A673 (cell line): ENCODE measurements at regions not wholly inside any gene's neighbourhood (a gene's known extent, or its start where the extent isn't known, plus 50 kb on each side); places are given as distances from the start of the nearest gene placed in this dataset.

ENCODE experiments used
- BruUV-seq: library from RNA; stranded (reverse); fragments of 400-500 nt; replicated peaks from 2 replicates; lab custom pipeline; 2021; lab: Mats Ljungman, UMichigan
- CTCF ChIA-PET: fragments of 300-600 bp; sonication (Branson Sonifier 250); formaldehyde crosslinking; loops from one replicate; lab custom pipeline; 2022; ENCODE audit warnings: antibody characterized with exemption; lab: Charles Lee
- POLR2A ChIA-PET: fragments of 300-600 bp; sonication (Branson Sonifier 250); formaldehyde crosslinking; loops from one replicate; lab custom pipeline; 2022; ENCODE audit warnings: antibody characterized with exemption; ENCODE audit not compliant: low non-redundant PET; lab: Charles Lee
- DNase-seq: peaks from one replicate; pipeline ENCODE4 v3.0.0-alpha.2; 2015; ENCODE audit warnings: low spot score
- H3K27ac ChIP-seq: fragments of 200-600 bp; sonication (generic); 2 replicates; pipeline ENCODE4 v1.5.1; 2016; ENCODE audit warnings: mixed run types, low read depth, mild to moderate bottlenecking, mixed read lengths, antibody characterized with exemption, low read length; ENCODE audit not compliant: poor library complexity, severe bottlenecking
- H3K27me3 ChIP-seq: fragments of 200-600 bp; sonication (generic); replicated peaks from 2 replicates; pipeline ENCODE4 v1.6.1; 2017; ENCODE audit warnings: mixed run types, low read depth, mild to moderate bottlenecking, mixed read lengths, antibody characterized with exemption, low read length; ENCODE audit not compliant: insufficient read depth, poor library complexity
- H3K36me3 ChIP-seq: fragments of 200-600 bp; sonication (generic); 2 replicates; pipeline ENCODE4 v1.6.1; 2016; ENCODE audit warnings: mixed run types, mild to moderate bottlenecking, mixed read lengths, antibody characterized with exemption, low read length; ENCODE audit not compliant: insufficient read depth, poor library complexity, severe bottlenecking
- H3K4me1 ChIP-seq: fragments of 200-600 bp; sonication (generic); 2 replicates; pipeline ENCODE4 v1.6.1; 2017; ENCODE audit warnings: mixed run types, mild to moderate bottlenecking, mixed read lengths, antibody characterized with exemption, low read length; ENCODE audit not compliant: insufficient read depth, poor library complexity, severe bottlenecking
- H3K4me3 ChIP-seq: fragments of 200-600 bp; sonication (generic); 2 replicates; pipeline ENCODE4 v1.5.1; 2016; ENCODE audit warnings: low read depth, mixed run types, mild to moderate bottlenecking, mixed read lengths, low read length; ENCODE audit not compliant: poor library complexity, severe bottlenecking
- H3K9me3 ChIP-seq: fragments of 200-600 bp; sonication (generic); 2 replicates; pipeline ENCODE4 v1.6.1; 2016; ENCODE audit warnings: mixed run types, low read depth, mild to moderate bottlenecking, mixed read lengths, antibody characterized with exemption, low read length; ENCODE audit not compliant: poor library complexity, severe bottlenecking
- CTCF ChIP-seq: fragments of 300-800, 200-600 bp; sonication (generic); conservative IDR thresholded peaks from 2 replicates; pipeline ENCODE4 v1.5.1; 2017; ENCODE audit warnings: low read depth, mild to moderate bottlenecking, antibody characterized with exemption, low read length, moderate library complexity, mixed read lengths
- EZH2 ChIP-seq: fragments of 200-600 bp; sonication (generic); IDR thresholded peaks from 2 replicates; pipeline ENCODE4 v1.6.1; 2017; ENCODE audit warnings: borderline replicate concordance, low read depth, mild to moderate bottlenecking, mixed read lengths, antibody characterized with exemption, low read length; ENCODE audit not compliant: poor library complexity, severe bottlenecking
- intact Hi-C: fragments of 100-400 bp; cut with micrococcal nuclease; formaldehyde crosslinking; loops from one replicate; pipeline ENCODE4 v1.10.0; 2022; ENCODE audit not compliant: unreplicated experiment

- DNase-seq, result no peak
- intact Hi-C loops, result no loop called here
- BruUV-seq, result no TSS peak
- ChIA-PET POLR2A (no interaction called here), CTCF (no interaction called here)
- Histone ChIP-seq H3K36me3 (no peaks in the 10 kb centered on the region), H3K27me3 (no peaks in the 10 kb centered on the region), H3K4me1 (no peaks in the 10 kb centered on the region), H3K27ac (no peak overlapping the region), H3K9me3 (no peaks in the 10 kb centered on the region), H3K4me3 (no peak overlapping the region)
- TF ChIP-seq EZH2 (no peak), CTCF (no peak)
These were observed 526.4 kb upstream of the PRKX start for GRCh38 chrX:4239650-4240540.

GRCh38 chrX:4238916-4239315 is 525.5 kb upstream of the PRKX start:
- no peak for DNase-seq
- H3K27me3 ChIP-seq, result no peaks in the 10 kb centered on the region
- ChIA-PET POLR2A (no interaction called here), CTCF (no interaction called here)
- no peaks in the 10 kb centered on the region for H3K36me3 ChIP-seq
- TF ChIP-seq EZH2 (no peak), CTCF (no peak)
- intact Hi-C loops, result no loop called here
- H3K27ac ChIP-seq, result no peak overlapping the region
- H3K9me3 ChIP-seq, result no peaks in the 10 kb centered on the region
- H3K4me3 ChIP-seq, result no peak overlapping the region
- H3K4me1 ChIP-seq, result no peaks in the 10 kb centered on the region
- BruUV-seq, result no TSS peak

- intact Hi-C loops, result no loop called here
- CTCF ChIA-PET, result no interaction called here
- Histone ChIP-seq H3K9me3 (no peaks in the 10 kb centered on the region), H3K27me3 (no peaks in the 10 kb centered on the region), H3K4me3 (no peak overlapping the region), H3K4me1 (peaks cover 7% of the 10 kb centered on the region), H3K36me3 (no peaks in the 10 kb centered on the region), H3K27ac (no peak overlapping the region)
- BruUV-seq, result no TSS peak
- POLR2A ChIA-PET, result no interaction called here
- TF ChIP-seq EZH2 (no peak), CTCF (no peak)
- DNase-seq, result no peak
These were observed 511.6 kb upstream of the PRKX start for GRCh38 chrX:4225086-4225485.
